ENCODE measurements at regions not wholly inside any gene's neighbourhood (a gene's known extent, or its start where the extent isn't known, plus 50 kb on each side); places are given as distances from the start of the nearest gene placed in this dataset.

DNA sequence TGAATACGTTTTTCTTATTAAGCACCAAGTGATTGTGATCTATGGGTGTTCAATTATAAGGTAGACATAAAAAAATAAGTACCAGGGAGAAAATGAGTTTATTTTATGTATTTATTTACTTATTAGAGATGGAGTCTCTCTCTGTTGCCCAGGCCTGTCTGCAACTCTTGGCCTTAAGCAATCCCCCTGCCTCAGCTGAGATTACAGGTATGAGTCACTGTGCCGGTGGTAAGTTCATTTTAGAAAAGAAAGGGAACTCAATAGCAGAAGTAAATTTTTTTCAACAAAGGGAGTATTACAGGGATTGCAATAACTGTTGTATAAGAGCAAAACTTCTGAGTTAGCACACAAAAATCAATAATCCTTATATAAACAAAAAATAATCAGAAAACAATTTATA is 98.7 kb upstream of the FUT9 start:
- intact Hi-C loops (cut with DNase I; ENCODE audit: low total_unique reads): no loop called here

GRCh38 chr6:95923518-95923917 is 92.3 kb upstream of the FUT9 start:
- H3K4me3 ChIP-seq: no peak overlapping the region
- intact Hi-C loops (cut with DNase I; ENCODE audit: low total_unique reads): no loop called here
- H3K36me3 ChIP-seq: no peaks in the 10 kb centered on the region
- DNase-seq: peak; percentile 7 to 26
- no peak overlapping the region for H3K27ac ChIP-seq
- H3K4me1 ChIP-seq: no peaks in the 10 kb centered on the region
- TF ChIP-seq POLR2A (IDR thresholded peaks at IDR 0.05): no peak
- TF ChIP-seq, protein P1, sequence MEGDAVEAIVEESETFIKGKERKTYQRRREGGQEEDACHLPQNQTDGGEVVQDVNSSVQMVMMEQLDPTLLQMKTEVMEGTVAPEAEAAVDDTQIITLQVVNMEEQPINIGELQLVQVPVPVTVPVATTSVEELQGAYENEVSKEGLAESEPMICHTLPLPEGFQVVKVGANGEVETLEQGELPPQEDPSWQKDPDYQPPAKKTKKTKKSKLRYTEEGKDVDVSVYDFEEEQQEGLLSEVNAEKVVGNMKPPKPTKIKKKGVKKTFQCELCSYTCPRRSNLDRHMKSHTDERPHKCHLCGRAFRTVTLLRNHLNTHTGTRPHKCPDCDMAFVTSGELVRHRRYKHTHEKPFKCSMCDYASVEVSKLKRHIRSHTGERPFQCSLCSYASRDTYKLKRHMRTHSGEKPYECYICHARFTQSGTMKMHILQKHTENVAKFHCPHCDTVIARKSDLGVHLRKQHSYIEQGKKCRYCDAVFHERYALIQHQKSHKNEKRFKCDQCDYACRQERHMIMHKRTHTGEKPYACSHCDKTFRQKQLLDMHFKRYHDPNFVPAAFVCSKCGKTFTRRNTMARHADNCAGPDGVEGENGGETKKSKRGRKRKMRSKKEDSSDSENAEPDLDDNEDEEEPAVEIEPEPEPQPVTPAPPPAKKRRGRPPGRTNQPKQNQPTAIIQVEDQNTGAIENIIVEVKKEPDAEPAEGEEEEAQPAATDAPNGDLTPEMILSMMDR (IDR thresholded peaks at IDR 0.05): peak in 2 of 7 experiments; percentile 28 to 31
- H3K27me3 ChIP-seq: no peaks in the 10 kb centered on the region
- 81 to 87% (median 86%) methylated on average over 1 of the region's 1 CpG for WGBS, 5 donors
- no peaks in the 10 kb centered on the region for H3K9me3 ChIP-seq

More for the DNA sequence above, 98.7 kb upstream of the FUT9 start:
- no peak for DNase-seq
- Histone ChIP-seq H3K36me3 (no peaks in the 10 kb centered on the region), H3K4me1 (no peaks in the 10 kb centered on the region), H3K27ac (no peak overlapping the region), H3K4me3 (no peak overlapping the region), H3K9me3 (no peaks in the 10 kb centered on the region), H3K27me3 (no peaks in the 10 kb centered on the region)
- 17 to 61% (median 38%) methylated on average over 2 of the region's 2 CpGs for WGBS, 5 donors
- TF ChIP-seq, protein P1 (IDR thresholded peaks at IDR 0.05): no peak
- TF ChIP-seq EP300 (IDR thresholded peaks at IDR 0.05): no peak
- no peak for TF ChIP-seq POLR2A (IDR thresholded peaks at IDR 0.05)
- no peak for TF ChIP-seq POLR2AphosphoS5 (IDR thresholded peaks at IDR 0.05)

DNA sequence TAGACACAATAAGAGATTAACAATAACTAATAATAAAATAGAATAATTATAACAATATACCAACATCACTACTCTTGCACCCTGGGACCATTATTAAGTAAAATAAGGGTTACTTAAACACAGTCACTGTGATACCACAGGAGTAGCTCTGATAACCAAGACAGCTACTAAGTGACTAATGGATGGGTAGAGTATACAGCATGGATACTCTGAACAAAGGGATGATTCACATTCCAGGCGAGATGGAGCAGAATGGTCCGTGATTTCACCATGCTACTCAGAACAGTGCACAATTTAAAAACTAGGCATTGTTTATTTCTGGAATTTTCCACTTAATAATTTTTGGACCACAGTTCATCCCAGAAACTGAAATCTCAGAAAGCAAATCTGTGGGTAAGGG is 80.0 kb upstream of the FUT9 start:
- DNase-seq: no peak
- Histone ChIP-seq H3K27me3 (no peaks in the 10 kb centered on the region), H3K4me3 (no peak overlapping the region), H3K36me3 (no peaks in the 10 kb centered on the region), H3K4me1 (no peaks in the 10 kb centered on the region), H3K9me3 (no peaks in the 10 kb centered on the region), H3K27ac (no peak overlapping the region)
- 68 to 91% (median 72%) methylated on average over 2 of the region's 2 CpGs for WGBS, 5 donors
- intact Hi-C loops (cut with DNase I; ENCODE audit: low total_unique reads): no loop called here
- no peak for TF ChIP-seq POLR2A (IDR thresholded peaks at IDR 0.05)
- no peak for TF ChIP-seq POLR2AphosphoS5 (IDR thresholded peaks at IDR 0.05)
- TF ChIP-seq, protein P1 (IDR thresholded peaks at IDR 0.05): no peak
- no peak for TF ChIP-seq EP300 (IDR thresholded peaks at IDR 0.05)

DNA sequence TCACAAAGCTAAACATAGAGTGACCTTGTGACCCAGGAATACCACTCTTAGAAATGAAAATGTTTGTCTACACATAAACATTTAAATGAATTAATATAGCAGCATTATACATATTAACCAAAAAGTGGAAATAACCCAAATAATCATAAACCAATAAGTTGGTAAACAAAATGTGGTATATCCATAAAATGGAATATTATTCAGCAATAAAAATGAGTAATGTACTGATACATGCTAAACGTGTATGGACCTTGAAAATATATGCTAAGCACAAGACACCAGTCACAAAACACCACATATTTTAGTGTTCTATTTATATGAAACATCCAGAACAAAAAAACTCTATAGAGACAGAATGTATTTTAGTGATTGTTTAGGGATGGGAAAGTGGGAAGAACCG is 68.9 kb upstream of the FUT9 start:
- no peak for DNase-seq
- Histone ChIP-seq H3K27me3 (no peaks in the 10 kb centered on the region), H3K9me3 (no peaks in the 10 kb centered on the region), H3K4me3 (no peak overlapping the region), H3K4me1 (peaks cover 0 to 6% (median 0%) of the 10 kb centered on the region in 4 donors), H3K36me3 (no peaks in the 10 kb centered on the region), H3K27ac (no peak overlapping the region)
- no peak for TF ChIP-seq POLR2A (IDR thresholded peaks at IDR 0.05)
- no peak for TF ChIP-seq POLR2AphosphoS5 (IDR thresholded peaks at IDR 0.05)
- TF ChIP-seq, protein P1 (IDR thresholded peaks at IDR 0.05): no peak
- TF ChIP-seq EP300 (IDR thresholded peaks at IDR 0.05): no peak
- 81 to 96% (median 91%) methylated on average over 2 of the region's 2 CpGs for WGBS, 5 donors
- intact Hi-C loops (cut with DNase I; ENCODE audit: low total_unique reads): no loop called here

Data from stomach (tissue), 8 donors.